ENCODE measurements at regions not wholly inside any gene's neighbourhood (a gene's known extent, or its start where the extent isn't known, plus 50 kb on each side); places are given as distances from the start of the nearest gene placed in this dataset.

- H3K79me1 ChIP-seq (ENCODE audit: insufficient read depth, low read depth, low read length, poor library complexity, severe bottlenecking): no peaks in the 10 kb centered on the region
- H4K91ac ChIP-seq (ENCODE audit: insufficient read length, low read depth, low read length): no peak overlapping the region
- no peak overlapping the region for H3T11ph ChIP-seq (ENCODE audit: low read length)
- H3K18ac ChIP-seq (ENCODE audit: insufficient read length, low read depth, low read length): no peak overlapping the region
- H3K27ac Mint-ChIP-seq: peak overlapping the region in 1 of 3 experiments; percentile 58; a peak in 2 of 7 replicates
- H3K4me1 Mint-ChIP-seq: peaks cover 15 to 18% of the 10 kb centered on the region in 2 experiments
- H2BK12ac ChIP-seq (ENCODE audit: insufficient read length, low read depth, low read length): no peak overlapping the region
- no peak overlapping the region for H3K9ac ChIP-seq (ENCODE audit: extremely low read depth, insufficient read length, low read length)
- H2AFZ ChIP-seq (ENCODE audit: low read length): no peak overlapping the region
- no peak overlapping the region for H2BK20ac ChIP-seq (ENCODE audit: low read depth, low read length, poor library complexity, severe bottlenecking)
- H2AK5ac ChIP-seq (ENCODE audit: insufficient read length, low read length): no peak overlapping the region
- no peak overlapping the region for H3K14ac ChIP-seq (ENCODE audit: insufficient read depth, low read length)
- no peak overlapping the region for H3K56ac ChIP-seq (ENCODE audit: insufficient read length, low read depth, low read length)
- H3K4me1 ChIP-seq (ENCODE audit: insufficient read depth, low read length): no peaks in the 10 kb centered on the region
- H3K9me3 ChIP-seq (ENCODE audit: control insufficient read depth, low read depth, low read length): no peaks in the 10 kb centered on the region
- DNase-seq: no peak
- no peak overlapping the region for H4K8ac ChIP-seq (replicated peaks; ENCODE audit: insufficient read length, low read depth, low read length)
- no peak overlapping the region for H3K4me2 ChIP-seq (ENCODE audit: insufficient read depth, insufficient read length, low read length)
- no peak overlapping the region for H3K4ac ChIP-seq (ENCODE audit: low read depth, low read length)
- no peaks in the 10 kb centered on the region for H3K79me2 ChIP-seq (ENCODE audit: insufficient read depth, low read length)
- no peak overlapping the region for H4K5ac ChIP-seq (ENCODE audit: insufficient read length, low read depth, low read length)
- H3K4me3 Mint-ChIP-seq: no peak overlapping the region
- WGBS (ENCODE audit: extremely low coverage, insufficient read length, low lambda C conversion rate): no CpG with 5 or more reads among the region's 3 CpGs
- no peaks in the 10 kb centered on the region for H3K27me3 ChIP-seq (ENCODE audit: insufficient read depth, low read length)
- H2BK120ac ChIP-seq (ENCODE audit: low read depth, low read length, poor library complexity, severe bottlenecking): no peak overlapping the region
- H3K23me2 ChIP-seq (ENCODE audit: insufficient read length, low read depth, low read length, poor library complexity, severe bottlenecking): no peaks in the 10 kb centered on the region
- no peak overlapping the region for H2BK5ac ChIP-seq (ENCODE audit: insufficient read length, low read length)
- H3K27ac ChIP-seq (ENCODE audit: insufficient read length, low read depth, low read length): no peak overlapping the region
- no peak overlapping the region for H3K23ac ChIP-seq (ENCODE audit: insufficient read length, low read depth, low read length)
- H4K20me1 ChIP-seq (ENCODE audit: control insufficient read depth, insufficient read depth, insufficient read length): no peaks in the 10 kb centered on the region
- TF ChIP-seq CTCF (conservative IDR thresholded peaks at IDR 0.05): no peak
- peaks cover 11% of the 10 kb centered on the region in 2 experiments; a peak in 4 of 5 replicates for H3K9me3 Mint-ChIP-seq
- H2BK15ac ChIP-seq (ENCODE audit: low read depth, low read length): no peak overlapping the region
- peaks cover 6 to 31% (median 13%) of the 10 kb centered on the region in 3 experiments for H3K36me3 Mint-ChIP-seq (ENCODE audit: insufficient read depth in 1 of 3, low read depth in 3 of 3)
- no peaks in the 10 kb centered on the region for H3K27me3 Mint-ChIP-seq (ENCODE audit: low read depth)
These were observed 412.7 kb downstream of the UTRN start for GRCh38 chr6:144697801-144698200.

Measured in H9 (cell line).